ENCODE measurements at regions not wholly inside any gene's neighbourhood (a gene's known extent, or its start where the extent isn't known, plus 50 kb on each side); places are given as distances from the start of the nearest gene placed in this dataset.

DNA sequence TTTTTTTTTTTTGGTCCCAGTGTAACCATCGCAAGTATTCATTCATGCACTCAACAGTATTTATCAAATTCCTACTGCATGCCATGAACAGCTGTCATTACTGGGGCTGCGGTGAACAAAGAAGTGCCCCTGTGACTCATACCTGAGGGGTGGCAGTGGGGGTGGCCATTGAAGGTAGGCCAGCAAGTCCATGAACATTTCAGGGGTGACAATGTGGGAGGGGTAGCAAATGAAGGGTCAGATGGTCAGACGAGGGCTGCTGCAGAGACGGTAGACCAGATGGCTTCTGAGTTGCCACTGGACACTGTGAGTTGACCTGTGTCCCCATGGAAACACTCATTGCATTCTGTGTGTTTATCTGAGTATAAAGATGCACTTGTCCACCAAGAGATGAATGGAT lies 92.5 kb upstream of the PITRM1 start:
- TF ChIP-seq POLR2A (IDR thresholded peaks at IDR 0.05; ENCODE audit: low read depth, low read length) (no peak), POLR2AphosphoS5 (IDR thresholded peaks at IDR 0.05; ENCODE audit: low read depth, low read length) (no peak), TAF1 (IDR thresholded peaks at IDR 0.05; ENCODE audit: borderline replicate concordance, low read depth, low read length) (no peak)

Measured in GM12892 (cell line).